ENCODE measurements at regions not wholly inside any gene's neighbourhood (a gene's known extent, or its start where the extent isn't known, plus 50 kb on each side); places are given as distances from the start of the nearest gene placed in this dataset.
"Not testable (repeated sequence)": the region's sequence is repeated elsewhere in the genome, so short reads cannot be mapped to it uniquely, and the experiment has no call there.

DNA sequence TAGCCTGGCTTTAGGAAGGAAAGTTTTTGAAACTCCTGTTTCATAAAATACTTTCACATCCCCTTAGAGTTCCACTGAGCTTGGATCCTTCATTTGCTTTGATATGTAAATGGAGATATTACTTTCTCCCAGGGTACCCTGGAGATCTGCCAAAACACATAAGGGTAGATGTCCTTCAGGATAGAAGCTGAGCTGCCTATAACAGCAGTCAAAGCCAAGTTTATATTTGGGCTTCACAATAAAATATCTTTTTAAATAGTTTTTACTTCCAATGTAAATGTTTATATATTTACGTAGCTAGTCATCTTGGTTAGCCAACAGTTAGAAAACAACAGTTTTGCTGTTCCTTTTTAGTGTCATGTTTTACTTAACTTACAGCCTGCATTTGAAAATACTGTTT lies 742.3 kb upstream of the POU3F4 start:
- Histone ChIP-seq H3K36me3 (no peaks in the 10 kb centered on the region), H3K27me3 (no peaks in the 10 kb centered on the region), H3K4me1 (no peaks in the 10 kb centered on the region), H3K27ac (no peak overlapping the region), H3K9me3 (peaks cover 10 to 13% of the 10 kb centered on the region in 2 donors), H3K4me3 (no peak overlapping the region)
- no peak for DNase-seq (ENCODE audit: low spot score in 2 of 2)
- intact Hi-C loops (cut with DNase I; ENCODE audit: low total_unique reads) = no loop called here
- TF ChIP-seq, protein P1, sequence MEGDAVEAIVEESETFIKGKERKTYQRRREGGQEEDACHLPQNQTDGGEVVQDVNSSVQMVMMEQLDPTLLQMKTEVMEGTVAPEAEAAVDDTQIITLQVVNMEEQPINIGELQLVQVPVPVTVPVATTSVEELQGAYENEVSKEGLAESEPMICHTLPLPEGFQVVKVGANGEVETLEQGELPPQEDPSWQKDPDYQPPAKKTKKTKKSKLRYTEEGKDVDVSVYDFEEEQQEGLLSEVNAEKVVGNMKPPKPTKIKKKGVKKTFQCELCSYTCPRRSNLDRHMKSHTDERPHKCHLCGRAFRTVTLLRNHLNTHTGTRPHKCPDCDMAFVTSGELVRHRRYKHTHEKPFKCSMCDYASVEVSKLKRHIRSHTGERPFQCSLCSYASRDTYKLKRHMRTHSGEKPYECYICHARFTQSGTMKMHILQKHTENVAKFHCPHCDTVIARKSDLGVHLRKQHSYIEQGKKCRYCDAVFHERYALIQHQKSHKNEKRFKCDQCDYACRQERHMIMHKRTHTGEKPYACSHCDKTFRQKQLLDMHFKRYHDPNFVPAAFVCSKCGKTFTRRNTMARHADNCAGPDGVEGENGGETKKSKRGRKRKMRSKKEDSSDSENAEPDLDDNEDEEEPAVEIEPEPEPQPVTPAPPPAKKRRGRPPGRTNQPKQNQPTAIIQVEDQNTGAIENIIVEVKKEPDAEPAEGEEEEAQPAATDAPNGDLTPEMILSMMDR (IDR thresholded peaks at IDR 0.05) = no peak
- TF ChIP-seq POLR2A (IDR thresholded peaks at IDR 0.05) = no peak
- no peak for TF ChIP-seq POLR2AphosphoS5 (IDR thresholded peaks at IDR 0.05)

DNA sequence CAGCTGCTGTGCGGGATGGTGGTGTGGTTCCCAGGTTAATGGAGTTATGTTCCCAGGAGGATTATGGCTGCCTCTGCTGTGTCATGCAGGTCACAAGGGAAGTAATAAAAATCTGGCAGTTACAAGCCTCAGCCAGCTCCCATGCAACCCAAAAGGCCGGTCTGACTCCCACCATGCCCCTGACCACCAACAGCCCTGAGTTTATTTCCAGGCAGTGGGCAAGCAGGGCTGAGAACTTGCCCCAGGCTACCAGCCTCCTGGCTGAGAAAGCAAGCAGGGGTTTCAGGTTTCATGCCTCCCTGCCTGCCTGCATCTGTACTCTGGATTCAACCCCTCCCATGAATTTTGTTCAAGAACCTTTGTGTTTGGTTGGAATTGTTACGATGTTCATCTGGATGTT lies 732.7 kb upstream of the POU3F4 start:
- no peak for DNase-seq (ENCODE audit: low spot score in 2 of 2)
- H3K27me3 ChIP-seq = peaks cover 0 to 3% of the 10 kb centered on the region in 2 donors
- no peaks in the 10 kb centered on the region for H3K4me1 ChIP-seq
- intact Hi-C loops (cut with DNase I; ENCODE audit: low total_unique reads) = no loop called here
- no peak overlapping the region for H3K27ac ChIP-seq
- TF ChIP-seq POLR2A (IDR thresholded peaks at IDR 0.05) = no peak
- TF ChIP-seq, protein P1 (IDR thresholded peaks at IDR 0.05) = no peak
- no peak for TF ChIP-seq POLR2AphosphoS5 (IDR thresholded peaks at IDR 0.05)
- H3K4me3 ChIP-seq = no peak overlapping the region
- no peaks in the 10 kb centered on the region for H3K36me3 ChIP-seq
- H3K9me3 ChIP-seq = peaks cover 0 to 24% of the 10 kb centered on the region in 2 donors

DNA sequence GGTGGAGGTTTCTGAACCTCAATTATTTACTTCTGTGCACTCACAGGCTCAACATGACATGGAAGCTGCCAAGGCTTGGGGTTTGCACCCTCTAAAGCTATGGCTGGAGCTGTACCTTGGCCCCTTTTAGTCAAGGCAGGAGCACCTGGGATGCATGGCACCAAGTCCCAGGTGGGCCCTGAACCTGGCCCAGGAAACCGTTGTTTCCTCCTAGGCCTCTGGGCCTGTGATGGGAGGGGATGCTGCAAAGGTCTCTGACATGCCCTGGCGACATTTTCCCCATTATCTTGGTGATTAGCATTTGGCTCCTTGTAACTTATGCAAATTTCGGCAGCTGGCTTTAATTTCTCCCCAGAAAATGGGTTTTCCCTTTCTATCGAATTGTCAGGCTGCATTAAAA lies 726.1 kb upstream of the POU3F4 start:
- H3K27ac ChIP-seq = no peak overlapping the region
- TF ChIP-seq POLR2AphosphoS5 (IDR thresholded peaks at IDR 0.05) (no peak), POLR2A (IDR thresholded peaks at IDR 0.05) (no peak)
- TF ChIP-seq, protein P1 (IDR thresholded peaks at IDR 0.05) = no peak

DNA sequence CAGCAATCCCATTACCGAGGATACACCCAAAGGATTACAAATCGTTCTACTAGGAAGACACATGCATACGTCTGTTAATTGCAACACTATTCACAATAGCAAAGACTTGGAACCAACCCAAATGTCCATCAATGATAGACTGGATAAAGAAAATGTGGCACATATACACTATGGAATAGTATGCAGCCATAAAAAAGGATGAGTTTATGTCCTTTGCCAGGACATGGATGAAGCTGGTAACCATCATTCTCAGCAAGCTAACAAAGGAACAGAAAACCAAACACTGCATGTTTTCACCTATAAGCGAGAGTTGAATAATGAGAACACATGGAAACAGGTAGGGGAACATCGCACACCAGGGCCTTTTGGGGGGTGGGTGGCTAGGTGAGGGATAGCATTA lies 695.2 kb upstream of the POU3F4 start:
- H3K27me3 ChIP-seq; H3K9me3 ChIP-seq; DNase-seq (ENCODE audit: low spot score in 2 of 2); H3K36me3 ChIP-seq; H3K4me1 ChIP-seq; H3K4me3 ChIP-seq; intact Hi-C loops (cut with DNase I; ENCODE audit: low total_unique reads): not testable (repeated sequence)
- peak overlapping the region in 1 of 2 donors; percentile 52 for H3K27ac ChIP-seq

More for the DNA sequence above, 726.1 kb upstream of the POU3F4 start:
- peaks cover 10 to 19% of the 10 kb centered on the region in 2 donors for H3K9me3 ChIP-seq
- no peaks in the 10 kb centered on the region for H3K4me1 ChIP-seq
- no peak overlapping the region for H3K4me3 ChIP-seq
- H3K27me3 ChIP-seq = no peaks in the 10 kb centered on the region
- no peak for DNase-seq (ENCODE audit: low spot score in 2 of 2)
- no peaks in the 10 kb centered on the region for H3K36me3 ChIP-seq
- intact Hi-C loops (cut with DNase I; ENCODE audit: low total_unique reads) = no loop called here

DNA sequence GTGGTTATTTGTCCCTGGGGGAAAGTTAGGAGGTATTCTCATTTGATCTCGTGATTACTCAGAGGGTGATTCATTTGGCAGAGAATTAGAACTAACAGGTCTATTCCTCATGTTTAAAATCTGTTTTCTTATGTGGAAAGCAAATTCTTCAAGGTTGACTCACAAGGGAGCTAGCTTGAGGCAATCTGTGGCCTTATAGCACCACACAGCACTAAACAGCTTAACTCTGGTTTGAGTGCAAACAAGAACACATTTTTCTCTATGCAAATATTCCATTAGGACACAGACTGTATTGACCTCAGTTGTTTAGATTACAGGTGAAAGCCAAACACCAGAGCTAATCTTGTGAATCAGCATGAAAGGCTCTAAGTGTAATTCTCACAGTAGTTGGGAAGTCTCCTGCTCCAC lies 694.4 kb upstream of the POU3F4 start:
- Histone ChIP-seq H3K9me3 (peaks cover 0 to 4% of the 10 kb centered on the region in 2 donors), H3K27ac (peak overlapping the region in 1 of 2 donors; percentile 52), H3K36me3 (no peaks in the 10 kb centered on the region), H3K4me3 (no peak overlapping the region), H3K27me3 (peaks cover 0 to 8% of the 10 kb centered on the region in 2 donors), H3K4me1 (no peaks in the 10 kb centered on the region)
- peak in 1 of 2 donors; percentile 51 for DNase-seq (ENCODE audit: low spot score in 2 of 2)
- intact Hi-C loops (cut with DNase I; ENCODE audit: low total_unique reads) = no loop called here
- TF ChIP-seq POLR2A (IDR thresholded peaks at IDR 0.05) = no peak
- TF ChIP-seq POLR2AphosphoS5 (IDR thresholded peaks at IDR 0.05) = peak in 1 of 3 donors; percentile 69

DNA sequence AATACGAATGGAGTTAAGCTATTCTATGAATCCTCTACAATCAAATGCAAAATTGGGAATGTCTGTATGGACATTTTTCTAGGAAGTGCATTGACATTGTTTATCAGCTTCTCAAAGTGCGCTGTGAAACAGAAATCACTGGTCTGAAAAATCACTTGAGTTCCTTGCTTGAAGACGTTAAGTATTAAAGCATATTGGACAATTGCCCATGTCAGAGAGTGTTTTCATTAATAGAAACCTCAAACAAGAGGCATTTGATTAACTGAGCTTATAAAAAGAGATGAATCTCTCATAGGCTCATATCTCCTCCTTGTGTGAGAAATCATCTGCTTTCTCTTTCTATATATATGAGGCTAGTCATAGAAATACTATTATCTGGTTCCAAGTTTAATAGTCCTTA lies 692.1 kb upstream of the POU3F4 start:
- Histone ChIP-seq H3K9me3 (peaks cover under 1 to 4% of the 10 kb centered on the region in 2 donors), H3K27ac (no peak overlapping the region), H3K4me3 (no peak overlapping the region), H3K36me3 (no peaks in the 10 kb centered on the region), H3K4me1 (no peaks in the 10 kb centered on the region), H3K27me3 (peaks cover 0 to 4% of the 10 kb centered on the region in 2 donors)
- intact Hi-C loops (cut with DNase I; ENCODE audit: low total_unique reads) = no loop called here
- TF ChIP-seq POLR2A (IDR thresholded peaks at IDR 0.05) (no peak), POLR2AphosphoS5 (IDR thresholded peaks at IDR 0.05) (no peak)
- TF ChIP-seq, protein P1 (IDR thresholded peaks at IDR 0.05) = no peak
- no peak for DNase-seq (ENCODE audit: low spot score in 2 of 2)
